ENCODE measurements at regions not wholly inside any gene's neighbourhood (a gene's known extent, or its start where the extent isn't known, plus 50 kb on each side); places are given as distances from the start of the nearest gene placed in this dataset.
"Not testable (repeated sequence)": the region's sequence is repeated elsewhere in the genome, so short reads cannot be mapped to it uniquely, and the experiment has no call there.

DNA sequence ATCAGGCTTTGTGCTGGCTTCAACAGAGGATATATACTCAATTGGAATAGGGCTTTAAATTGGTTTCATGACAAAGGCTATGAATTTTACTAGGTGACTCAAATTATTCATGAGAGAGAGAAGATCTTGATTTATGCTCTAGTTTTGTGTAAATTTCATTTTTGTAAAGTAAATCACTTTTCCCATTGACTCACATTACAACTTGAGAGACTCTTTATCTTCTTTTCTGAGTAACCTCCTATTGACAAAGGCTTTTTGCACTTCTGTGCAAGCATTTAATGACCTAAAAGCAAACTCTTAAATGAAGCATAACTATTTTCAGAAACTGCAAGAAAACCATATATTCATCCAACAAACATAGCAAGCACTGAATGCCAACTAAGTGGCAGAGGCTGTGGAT lies 98.5 kb upstream of the RHOBTB1 start:
- CTCF ChIA-PET: no interaction called here

DNA sequence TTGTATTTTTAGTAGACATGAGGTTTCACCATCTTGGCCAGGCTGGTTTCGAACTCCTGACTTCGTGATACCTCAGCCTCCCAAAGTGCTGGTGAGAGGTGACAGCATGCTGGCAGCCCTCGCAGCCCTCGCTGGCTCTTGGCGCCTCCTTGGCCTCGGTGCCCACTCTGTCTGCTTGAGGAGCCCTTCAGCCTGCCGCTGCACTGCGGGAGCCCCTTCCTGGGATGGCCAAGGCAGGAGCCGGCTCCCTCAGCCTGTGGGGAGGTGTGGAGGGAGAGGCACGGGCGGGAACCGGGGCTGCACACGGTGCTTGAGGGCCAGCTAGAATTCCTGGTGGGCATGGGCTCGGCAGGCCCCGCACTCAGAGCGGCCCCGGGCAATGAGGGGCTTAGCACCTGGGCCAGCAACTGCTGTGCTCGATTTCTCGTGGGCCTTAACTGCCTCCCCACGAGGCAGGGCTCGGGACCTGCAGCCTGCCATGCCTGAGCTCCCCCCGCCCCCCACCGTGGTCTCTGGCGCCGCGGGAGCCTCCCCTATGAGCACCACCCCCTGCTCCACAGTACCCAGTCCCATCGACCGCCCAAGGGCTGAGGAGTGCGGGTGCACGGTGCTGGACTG lies 96.5 kb upstream of the RHOBTB1 start:
- CTCF ChIA-PET: no interaction called here
- no TSS peak for BruUV-seq (replicated peaks)
- H3K9me3 ChIP-seq (ENCODE audit: low read depth, low read length, poor library complexity, severe bottlenecking): no peaks in the 10 kb centered on the region
- no peak for TF ChIP-seq EZH2 (IDR thresholded peaks at IDR 0.05; ENCODE audit: borderline replicate concordance, low read depth, low read length, poor library complexity, severe bottlenecking)
- TF ChIP-seq, protein P1, sequence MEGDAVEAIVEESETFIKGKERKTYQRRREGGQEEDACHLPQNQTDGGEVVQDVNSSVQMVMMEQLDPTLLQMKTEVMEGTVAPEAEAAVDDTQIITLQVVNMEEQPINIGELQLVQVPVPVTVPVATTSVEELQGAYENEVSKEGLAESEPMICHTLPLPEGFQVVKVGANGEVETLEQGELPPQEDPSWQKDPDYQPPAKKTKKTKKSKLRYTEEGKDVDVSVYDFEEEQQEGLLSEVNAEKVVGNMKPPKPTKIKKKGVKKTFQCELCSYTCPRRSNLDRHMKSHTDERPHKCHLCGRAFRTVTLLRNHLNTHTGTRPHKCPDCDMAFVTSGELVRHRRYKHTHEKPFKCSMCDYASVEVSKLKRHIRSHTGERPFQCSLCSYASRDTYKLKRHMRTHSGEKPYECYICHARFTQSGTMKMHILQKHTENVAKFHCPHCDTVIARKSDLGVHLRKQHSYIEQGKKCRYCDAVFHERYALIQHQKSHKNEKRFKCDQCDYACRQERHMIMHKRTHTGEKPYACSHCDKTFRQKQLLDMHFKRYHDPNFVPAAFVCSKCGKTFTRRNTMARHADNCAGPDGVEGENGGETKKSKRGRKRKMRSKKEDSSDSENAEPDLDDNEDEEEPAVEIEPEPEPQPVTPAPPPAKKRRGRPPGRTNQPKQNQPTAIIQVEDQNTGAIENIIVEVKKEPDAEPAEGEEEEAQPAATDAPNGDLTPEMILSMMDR (conservative IDR thresholded peaks at IDR 0.05; ENCODE audit: low read depth, low read length): no peak
- H3K27ac ChIP-seq (ENCODE audit: low read depth, low read length, poor library complexity, severe bottlenecking): no peak overlapping the region
- intact Hi-C loops (cut with micrococcal nuclease; ENCODE audit: unreplicated experiment): no loop called here
- DNase-seq (ENCODE audit: low spot score): no peak
- no peaks in the 10 kb centered on the region for H3K36me3 ChIP-seq (ENCODE audit: insufficient read depth, low read length, poor library complexity, severe bottlenecking)
- POLR2A ChIA-PET (ENCODE audit: low non-redundant PET): no interaction called here
- H3K4me3 ChIP-seq (ENCODE audit: low read depth, low read length, poor library complexity, severe bottlenecking): no peak overlapping the region
- H3K27me3 ChIP-seq (replicated peaks; ENCODE audit: insufficient read depth, low read depth, low read length, poor library complexity): no peaks in the 10 kb centered on the region
- H3K4me1 ChIP-seq (ENCODE audit: insufficient read depth, low read length, poor library complexity, severe bottlenecking): no peaks in the 10 kb centered on the region

More for the DNA sequence above, 98.5 kb upstream of the RHOBTB1 start:
- DNase-seq (ENCODE audit: low spot score): no peak
- TF ChIP-seq EZH2 (IDR thresholded peaks at IDR 0.05; ENCODE audit: borderline replicate concordance, low read depth, low read length, poor library complexity, severe bottlenecking): no peak
- TF ChIP-seq, protein P1 (conservative IDR thresholded peaks at IDR 0.05; ENCODE audit: low read depth, low read length): no peak
- no TSS peak for BruUV-seq (replicated peaks)
- POLR2A ChIA-PET (ENCODE audit: low non-redundant PET): no interaction called here
- no peaks in the 10 kb centered on the region for H3K9me3 ChIP-seq (ENCODE audit: low read depth, low read length, poor library complexity, severe bottlenecking)
- H3K4me1 ChIP-seq (ENCODE audit: insufficient read depth, low read length, poor library complexity, severe bottlenecking): peaks cover 13% of the 10 kb centered on the region
- no peak overlapping the region for H3K4me3 ChIP-seq (ENCODE audit: low read depth, low read length, poor library complexity, severe bottlenecking)
- intact Hi-C loops (cut with micrococcal nuclease; ENCODE audit: unreplicated experiment): no loop called here
- H3K27me3 ChIP-seq (replicated peaks; ENCODE audit: insufficient read depth, low read depth, low read length, poor library complexity): no peaks in the 10 kb centered on the region
- no peaks in the 10 kb centered on the region for H3K36me3 ChIP-seq (ENCODE audit: insufficient read depth, low read length, poor library complexity, severe bottlenecking)
- no peak overlapping the region for H3K27ac ChIP-seq (ENCODE audit: low read depth, low read length, poor library complexity, severe bottlenecking)

DNA sequence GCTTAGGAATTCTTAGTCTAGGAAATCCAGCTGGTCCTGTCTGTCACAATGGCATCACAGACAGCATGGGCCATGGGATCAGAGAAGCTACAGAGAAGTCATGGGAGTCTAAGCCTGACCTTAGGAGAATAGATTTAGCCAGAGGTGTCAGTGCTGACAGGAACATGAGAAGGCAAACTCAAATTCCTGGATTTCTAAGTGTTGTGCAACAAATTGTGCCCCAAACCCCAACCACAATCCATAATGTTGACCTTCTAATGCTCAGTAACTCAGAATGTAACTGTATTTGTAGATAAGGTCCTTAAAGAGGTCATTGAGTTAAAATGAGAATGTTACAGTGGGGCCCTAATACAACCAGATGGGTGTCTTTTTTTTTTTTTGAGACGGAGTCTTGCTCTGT lies 95.9 kb upstream of the RHOBTB1 start:
- no peak for TF ChIP-seq EZH2 (IDR thresholded peaks at IDR 0.05; ENCODE audit: borderline replicate concordance, low read depth, low read length, poor library complexity, severe bottlenecking)
- TF ChIP-seq, protein P1 (conservative IDR thresholded peaks at IDR 0.05; ENCODE audit: low read depth, low read length): no peak
- H3K36me3 ChIP-seq (ENCODE audit: insufficient read depth, low read length, poor library complexity, severe bottlenecking): no peaks in the 10 kb centered on the region
- ChIA-PET CTCF (no interaction called here), POLR2A (ENCODE audit: low non-redundant PET) (no interaction called here)
- intact Hi-C loops (cut with micrococcal nuclease; ENCODE audit: unreplicated experiment): no loop called here
- no TSS peak for BruUV-seq (replicated peaks)
- no peak for DNase-seq (ENCODE audit: low spot score)
- no peaks in the 10 kb centered on the region for H3K27me3 ChIP-seq (replicated peaks; ENCODE audit: insufficient read depth, low read depth, low read length, poor library complexity)
- H3K9me3 ChIP-seq (ENCODE audit: low read depth, low read length, poor library complexity, severe bottlenecking): no peaks in the 10 kb centered on the region
- no peaks in the 10 kb centered on the region for H3K4me1 ChIP-seq (ENCODE audit: insufficient read depth, low read length, poor library complexity, severe bottlenecking)
- no peak overlapping the region for H3K27ac ChIP-seq (ENCODE audit: low read depth, low read length, poor library complexity, severe bottlenecking)
- H3K4me3 ChIP-seq (ENCODE audit: low read depth, low read length, poor library complexity, severe bottlenecking): no peak overlapping the region

GRCh38 chr10:61037261-61037830 lies 93.4 kb upstream of the RHOBTB1 start:
- BruUV-seq (replicated peaks); H3K27me3 ChIP-seq (replicated peaks; ENCODE audit: insufficient read depth, low read depth, low read length, poor library complexity); CTCF ChIA-PET; H3K36me3 ChIP-seq (ENCODE audit: insufficient read depth, low read length, poor library complexity, severe bottlenecking); DNase-seq (ENCODE audit: low spot score); H3K27ac ChIP-seq (ENCODE audit: low read depth, low read length, poor library complexity, severe bottlenecking); H3K4me3 ChIP-seq (ENCODE audit: low read depth, low read length, poor library complexity, severe bottlenecking); intact Hi-C loops (cut with micrococcal nuclease; ENCODE audit: unreplicated experiment); POLR2A ChIA-PET (ENCODE audit: low non-redundant PET); H3K9me3 ChIP-seq (ENCODE audit: low read depth, low read length, poor library complexity, severe bottlenecking); H3K4me1 ChIP-seq (ENCODE audit: insufficient read depth, low read length, poor library complexity, severe bottlenecking): not testable (repeated sequence)

- H3K4me3 ChIP-seq (ENCODE audit: low read depth, low read length, poor library complexity, severe bottlenecking); H3K4me1 ChIP-seq (ENCODE audit: insufficient read depth, low read length, poor library complexity, severe bottlenecking); H3K27ac ChIP-seq (ENCODE audit: low read depth, low read length, poor library complexity, severe bottlenecking); intact Hi-C loops (cut with micrococcal nuclease; ENCODE audit: unreplicated experiment); CTCF ChIA-PET; POLR2A ChIA-PET (ENCODE audit: low non-redundant PET); H3K36me3 ChIP-seq (ENCODE audit: insufficient read depth, low read length, poor library complexity, severe bottlenecking); H3K9me3 ChIP-seq (ENCODE audit: low read depth, low read length, poor library complexity, severe bottlenecking); BruUV-seq (replicated peaks); H3K27me3 ChIP-seq (replicated peaks; ENCODE audit: insufficient read depth, low read depth, low read length, poor library complexity); DNase-seq (ENCODE audit: low spot score): not testable (repeated sequence)
Measured at GRCh38 chr10:61036148-61036547, 92.2 kb upstream of the RHOBTB1 start.
